HUES48 (cell line): ENCODE measurements at regions not wholly inside any gene's neighbourhood (a gene's known extent, or its start where the extent isn't known, plus 50 kb on each side); places are given as distances from the start of the nearest gene placed in this dataset.

Experiments
- H3K27ac ChIP-seq: one replicate; pipeline ENCODE4 v1.7.0; 2013; ENCODE audit warnings: low read depth, low read length, inconsistent platforms
- H3K27me3 ChIP-seq: 2 replicates; pipeline ENCODE4 v1.6.1; 2013; ENCODE audit warnings: mild to moderate bottlenecking, low read length; ENCODE audit not compliant: control insufficient read depth, insufficient read depth
- H3K36me3 ChIP-seq: 2 replicates; pipeline ENCODE4 v1.6.1; 2013; ENCODE audit warnings: low read length; ENCODE audit not compliant: control insufficient read depth, insufficient read depth
- H3K4me1 ChIP-seq: 2 replicates; pipeline ENCODE4 v1.6.1; 2013; ENCODE audit warnings: mild to moderate bottlenecking, low read length; ENCODE audit not compliant: control insufficient read depth, insufficient read depth
- H3K4me3 ChIP-seq: 2 replicates; pipeline ENCODE4 v1.5.1; 2013; ENCODE audit warnings: mild to moderate bottlenecking, low read depth, low read length
- H3K9ac ChIP-seq: 2 replicates; pipeline ENCODE4 v1.6.1; 2013; ENCODE audit warnings: mild to moderate bottlenecking, low read depth, low read length, moderate library complexity
- H3K9me3 ChIP-seq: 2 replicates; pipeline ENCODE4 v1.6.1; 2013; ENCODE audit warnings: low read length; ENCODE audit not compliant: control insufficient read depth, insufficient read depth

DNA sequence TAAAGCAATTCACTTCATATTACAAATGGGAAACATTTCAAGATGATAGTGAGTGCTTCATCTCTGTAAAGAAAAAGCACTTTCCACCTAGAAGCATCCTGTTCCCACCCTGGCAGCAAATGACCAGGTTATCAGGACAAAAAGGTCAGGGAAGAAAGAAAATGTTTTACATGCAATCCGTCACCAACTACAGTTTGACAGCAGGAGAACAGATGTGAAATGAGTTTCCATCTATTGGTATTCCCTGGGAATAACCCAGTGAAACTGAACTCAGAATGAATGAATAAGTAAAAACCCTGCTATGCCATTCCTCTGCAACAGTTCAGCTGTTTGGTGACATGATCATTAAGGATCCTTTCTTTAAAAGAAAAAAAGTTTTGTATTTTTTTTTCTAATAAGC, 67.6 kb downstream of the HTR1A start:
- no peak overlapping the region for H3K9ac ChIP-seq
- H3K9me3 ChIP-seq = no peaks in the 10 kb centered on the region
- H3K36me3 ChIP-seq = no peaks in the 10 kb centered on the region
- no peaks in the 10 kb centered on the region for H3K27me3 ChIP-seq
- no peak overlapping the region for H3K27ac ChIP-seq
- no peaks in the 10 kb centered on the region for H3K4me1 ChIP-seq
- H3K4me3 ChIP-seq = no peak overlapping the region

- H3K36me3 ChIP-seq = no peaks in the 10 kb centered on the region
- no peaks in the 10 kb centered on the region for H3K27me3 ChIP-seq
- H3K9me3 ChIP-seq = no peaks in the 10 kb centered on the region
- H3K27ac ChIP-seq = no peak overlapping the region
- H3K4me1 ChIP-seq = no peaks in the 10 kb centered on the region
- no peak overlapping the region for H3K4me3 ChIP-seq
- H3K9ac ChIP-seq = no peak overlapping the region
Measured at GRCh38 chr5:63878788-63879187, 83.5 kb downstream of the HTR1A start.

DNA sequence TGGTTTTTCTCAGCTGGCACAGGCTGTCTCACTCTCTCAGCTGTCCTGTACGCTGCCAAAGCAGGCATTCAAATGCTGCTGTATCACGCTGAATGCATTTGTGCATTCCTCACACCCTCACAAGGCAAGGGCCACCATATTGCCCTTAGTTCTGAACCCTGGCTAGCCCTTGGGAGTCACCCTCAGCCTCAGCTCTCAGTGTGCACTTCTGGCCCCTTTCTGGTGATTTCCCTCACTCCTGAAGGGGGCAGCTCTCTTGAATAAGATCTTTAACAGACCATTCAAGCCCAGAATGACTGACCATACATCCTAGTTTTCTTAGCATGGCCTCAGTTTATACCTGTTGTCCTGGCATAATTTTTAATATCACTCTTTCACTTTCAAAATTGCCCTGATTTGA, 84.3 kb downstream of the HTR1A start:
- Histone ChIP-seq H3K4me1 (no peaks in the 10 kb centered on the region), H3K9ac (no peak overlapping the region), H3K36me3 (no peaks in the 10 kb centered on the region), H3K27me3 (no peaks in the 10 kb centered on the region), H3K4me3 (no peak overlapping the region), H3K9me3 (no peaks in the 10 kb centered on the region), H3K27ac (no peak overlapping the region)

- no peak overlapping the region for H3K4me3 ChIP-seq
- no peaks in the 10 kb centered on the region for H3K27me3 ChIP-seq
- no peaks in the 10 kb centered on the region for H3K4me1 ChIP-seq
- H3K27ac ChIP-seq = no peak overlapping the region
- peaks cover 30% of the 10 kb centered on the region; the same call in 1 of the 2 replicates for H3K9me3 ChIP-seq
- no peaks in the 10 kb centered on the region for H3K36me3 ChIP-seq
- no peak overlapping the region for H3K9ac ChIP-seq
Measured at GRCh38 chr5:63860379-63860778, 101.9 kb downstream of the HTR1A start.

DNA sequence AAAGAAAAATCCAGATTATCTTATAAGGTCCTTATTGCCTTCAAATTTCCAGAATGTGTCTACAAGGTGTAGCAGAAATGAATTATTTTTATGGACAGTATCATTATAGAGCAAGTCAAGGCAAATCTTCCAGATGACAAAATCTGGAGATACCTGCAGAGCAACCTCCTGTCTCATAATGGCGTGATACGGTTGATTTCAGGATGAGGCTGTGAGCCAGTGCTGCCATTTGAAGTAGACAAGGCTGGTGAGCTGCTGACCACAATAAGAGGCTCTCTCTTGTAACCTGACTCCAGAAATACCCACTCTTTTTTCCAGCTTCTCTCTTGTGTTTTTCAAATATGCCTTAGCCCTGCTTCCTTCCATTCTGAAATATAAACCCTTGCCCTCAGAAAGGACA, 108.2 kb downstream of the HTR1A start:
- Histone ChIP-seq H3K9ac (no peak overlapping the region), H3K4me1 (peaks cover 4% of the 10 kb centered on the region; the same call in 1 of the 2 replicates), H3K4me3 (no peak overlapping the region), H3K36me3 (no peaks in the 10 kb centered on the region), H3K27me3 (no peaks in the 10 kb centered on the region), H3K27ac (no peak overlapping the region), H3K9me3 (0 out of 2 replicates have a peak, but pooled peaks cover under 1% of the 10 kb centered on the region)

- Histone ChIP-seq H3K27ac (no peak overlapping the region), H3K9me3 (no peaks in the 10 kb centered on the region), H3K27me3 (no peaks in the 10 kb centered on the region)
Measured at GRCh38 chr5:63843190-63843589, 119.1 kb downstream of the HTR1A start.

GRCh38 chr5:63837437-63837836, 124.8 kb downstream of the HTR1A start:
- Histone ChIP-seq H3K27me3 (no peaks in the 10 kb centered on the region), H3K9ac (no peak overlapping the region), H3K9me3 (no peaks in the 10 kb centered on the region), H3K27ac (no peak overlapping the region), H3K36me3 (no peaks in the 10 kb centered on the region), H3K4me1 (no peaks in the 10 kb centered on the region), H3K4me3 (no peak overlapping the region)

More at GRCh38 chr5:63843190-63843589, 119.1 kb downstream of the HTR1A start:
- Histone ChIP-seq H3K4me1 (peaks cover 6% of the 10 kb centered on the region; the same call in 1 of the 2 replicates), H3K9ac (no peak overlapping the region), H3K4me3 (no peak overlapping the region), H3K36me3 (no peaks in the 10 kb centered on the region)

DNA sequence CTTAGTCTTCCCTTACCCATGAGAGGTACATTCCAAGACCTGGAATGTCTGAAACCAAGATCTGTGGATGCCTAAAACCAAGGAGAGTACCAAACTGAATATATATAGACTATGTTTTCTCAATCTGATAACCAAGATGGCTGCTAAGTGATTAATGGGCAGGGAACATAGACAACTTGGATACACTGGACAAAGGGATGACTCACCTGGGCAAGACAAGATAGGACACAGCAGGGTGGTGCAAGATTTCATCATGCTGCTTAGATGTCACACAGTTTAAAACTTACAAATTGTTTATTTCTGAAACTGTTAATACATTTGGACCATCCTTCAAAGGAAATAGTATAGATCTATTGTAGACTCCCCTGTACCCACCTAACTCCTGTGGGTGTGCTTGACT, 130.9 kb downstream of the HTR1A start:
- Histone ChIP-seq H3K36me3 (no peaks in the 10 kb centered on the region), H3K4me1 (peaks cover 7% of the 10 kb centered on the region; the same call in 1 of the 2 replicates)

GRCh38 chr5:63825984-63826383, 136.3 kb downstream of the HTR1A start:
- Histone ChIP-seq H3K27me3 (no peaks in the 10 kb centered on the region), H3K36me3 (no peaks in the 10 kb centered on the region), H3K4me1 (no peaks in the 10 kb centered on the region), H3K4me3 (no peak overlapping the region), H3K9me3 (no peaks in the 10 kb centered on the region), H3K9ac (no peak overlapping the region), H3K27ac (no peak overlapping the region)

More for the DNA sequence above, 130.9 kb downstream of the HTR1A start:
- Histone ChIP-seq H3K27ac (peak overlapping the region; percentile 46), H3K27me3 (no peaks in the 10 kb centered on the region), H3K4me3 (no peak overlapping the region), H3K9ac (no peak overlapping the region), H3K9me3 (no peaks in the 10 kb centered on the region)

GRCh38 chr5:63823583-63823982, 138.7 kb downstream of the HTR1A start:
- no peaks in the 10 kb centered on the region for H3K4me1 ChIP-seq
- H3K4me3 ChIP-seq = no peak overlapping the region
- no peaks in the 10 kb centered on the region for H3K27me3 ChIP-seq
- no peak overlapping the region for H3K27ac ChIP-seq
- no peaks in the 10 kb centered on the region for H3K9me3 ChIP-seq
- no peak overlapping the region for H3K9ac ChIP-seq
- H3K36me3 ChIP-seq = no peaks in the 10 kb centered on the region

- Histone ChIP-seq H3K9me3 (no peaks in the 10 kb centered on the region), H3K27ac (no peak overlapping the region), H3K9ac (no peak overlapping the region), H3K36me3 (no peaks in the 10 kb centered on the region), H3K4me1 (no peaks in the 10 kb centered on the region), H3K27me3 (no peaks in the 10 kb centered on the region), H3K4me3 (no peak overlapping the region)
Measured at GRCh38 chr5:63822614-63823013, 139.6 kb downstream of the HTR1A start.

GRCh38 chr5:63820577-63820976, 141.7 kb downstream of the HTR1A start:
- Histone ChIP-seq H3K27me3 (no peaks in the 10 kb centered on the region), H3K4me3 (no peak overlapping the region), H3K9me3 (peaks cover 2% of the 10 kb centered on the region), H3K9ac (no peak overlapping the region), H3K4me1 (no peaks in the 10 kb centered on the region), H3K27ac (no peak overlapping the region), H3K36me3 (no peaks in the 10 kb centered on the region)
